ENCODE measurements at regions not wholly inside any gene's neighbourhood (a gene's known extent, or its start where the extent isn't known, plus 50 kb on each side); places are given as distances from the start of the nearest gene placed in this dataset.

- DNase-seq (no peak), ATAC-seq (no peak)
- intact Hi-C loops (cut with micrococcal nuclease) = no loop called here
Measured at GRCh38 chr11:87976009-87976408, 199.2 kb downstream of the RAB38 start.

- no peak for ATAC-seq
- DNase-seq = no peak
- intact Hi-C loops (cut with micrococcal nuclease) = no loop called here
Measured at GRCh38 chr11:87974797-87975196, 200.4 kb downstream of the RAB38 start.

GRCh38 chr11:87972133-87972532, 203.1 kb downstream of the RAB38 start:
- intact Hi-C loops (cut with micrococcal nuclease) = no loop called here
- no peak for ATAC-seq
- DNase-seq = no peak

- DNase-seq (no peak), ATAC-seq (no peak)
- intact Hi-C loops (cut with micrococcal nuclease) = no loop called here
Measured at GRCh38 chr11:87971354-87971753, 203.9 kb downstream of the RAB38 start.

- DNase-seq = no peak
- intact Hi-C loops (cut with micrococcal nuclease) = no loop called here
- ATAC-seq = no peak
Measured at GRCh38 chr11:87970762-87971161, 204.5 kb downstream of the RAB38 start.

GRCh38 chr11:87967459-87967858, 207.8 kb downstream of the RAB38 start:
- no peak for ATAC-seq
- no peak for DNase-seq
- intact Hi-C loops (cut with micrococcal nuclease) = no loop called here

GRCh38 chr11:87966694-87967093, 208.5 kb downstream of the RAB38 start:
- intact Hi-C loops (cut with micrococcal nuclease) = no loop called here
- DNase-seq (no peak), ATAC-seq (peak; percentile 57)

GRCh38 chr11:87966216-87966615, 209.0 kb downstream of the RAB38 start:
- ATAC-seq (no peak), DNase-seq (no peak)

GRCh38 chr11:87961606-87962005, 213.6 kb downstream of the RAB38 start:
- ATAC-seq = no peak
- no peak for DNase-seq
- intact Hi-C loops (cut with micrococcal nuclease) = no loop called here

More at GRCh38 chr11:87966216-87966615, 209.0 kb downstream of the RAB38 start:
- intact Hi-C loops (cut with micrococcal nuclease) = no loop called here

GRCh38 chr11:87957961-87958360, 217.3 kb downstream of the RAB38 start:
- intact Hi-C loops (cut with micrococcal nuclease) = no loop called here
- DNase-seq (no peak), ATAC-seq (no peak)

GRCh38 chr11:87954476-87954875, 220.8 kb downstream of the RAB38 start:
- intact Hi-C loops (cut with micrococcal nuclease) = no loop called here
- ATAC-seq (no peak), DNase-seq (no peak)

- intact Hi-C loops (cut with micrococcal nuclease) = no loop called here
- ATAC-seq (no peak), DNase-seq (no peak)
Measured at GRCh38 chr11:87942786-87943185, 232.5 kb downstream of the RAB38 start.

- DNase-seq (no peak), ATAC-seq (no peak)
- intact Hi-C loops (cut with micrococcal nuclease) = no loop called here
Measured at GRCh38 chr11:87934182-87934581, 241.1 kb downstream of the RAB38 start.

- no peak for DNase-seq
- no peak for ATAC-seq
- intact Hi-C loops (cut with micrococcal nuclease) = no loop called here
Measured at GRCh38 chr11:87926250-87926970, 248.8 kb downstream of the RAB38 start.

GRCh38 chr11:87924125-87924524, 251.1 kb downstream of the RAB38 start:
- intact Hi-C loops (cut with micrococcal nuclease) = no loop called here
- no peak for DNase-seq
- ATAC-seq = no peak

GRCh38 chr11:87917111-87917510, 258.1 kb downstream of the RAB38 start:
- no peak for DNase-seq
- ATAC-seq = no peak
- intact Hi-C loops (cut with micrococcal nuclease) = no loop called here

GRCh38 chr11:87909178-87909577, 266.1 kb downstream of the RAB38 start:
- ATAC-seq (no peak), DNase-seq (no peak)
- intact Hi-C loops (cut with micrococcal nuclease) = no loop called here

GRCh38 chr11:87908086-87908485, 267.2 kb downstream of the RAB38 start:
- DNase-seq (no peak), ATAC-seq (no peak)
- intact Hi-C loops (cut with micrococcal nuclease) = no loop called here

- ATAC-seq (no peak), DNase-seq (no peak)
- intact Hi-C loops (cut with micrococcal nuclease) = no loop called here
Measured at GRCh38 chr11:87903345-87903744, 271.9 kb downstream of the RAB38 start.

- no peak for DNase-seq
- ATAC-seq = no peak
- intact Hi-C loops (cut with micrococcal nuclease) = no loop called here
Measured at GRCh38 chr11:87901341-87901740, 273.9 kb downstream of the RAB38 start.

GRCh38 chr11:87897921-87898320, 277.3 kb downstream of the RAB38 start:
- intact Hi-C loops (cut with micrococcal nuclease) = no loop called here
- DNase-seq = no peak
- no peak for ATAC-seq

GRCh38 chr11:87897071-87897470, 278.2 kb downstream of the RAB38 start:
- intact Hi-C loops (cut with micrococcal nuclease) = no loop called here
- DNase-seq = no peak
- ATAC-seq = no peak

Measured in left ventricle myocardium superior (tissue), 1 donor.